GM12874 (cell line): ENCODE measurements at regions not wholly inside any gene's neighbourhood (a gene's known extent, or its start where the extent isn't known, plus 50 kb on each side); places are given as distances from the start of the nearest gene placed in this dataset.

Experiments
- TF ChIP-seq, protein P1 (sequence below): IDR thresholded peaks from 2 replicates; pipeline ENCODE4 v1.5.1; 2011; ENCODE audit warnings: low read depth, mild to moderate bottlenecking, control low read depth, low read length, moderate library complexity; ENCODE audit not compliant: insufficient read depth

DNA sequence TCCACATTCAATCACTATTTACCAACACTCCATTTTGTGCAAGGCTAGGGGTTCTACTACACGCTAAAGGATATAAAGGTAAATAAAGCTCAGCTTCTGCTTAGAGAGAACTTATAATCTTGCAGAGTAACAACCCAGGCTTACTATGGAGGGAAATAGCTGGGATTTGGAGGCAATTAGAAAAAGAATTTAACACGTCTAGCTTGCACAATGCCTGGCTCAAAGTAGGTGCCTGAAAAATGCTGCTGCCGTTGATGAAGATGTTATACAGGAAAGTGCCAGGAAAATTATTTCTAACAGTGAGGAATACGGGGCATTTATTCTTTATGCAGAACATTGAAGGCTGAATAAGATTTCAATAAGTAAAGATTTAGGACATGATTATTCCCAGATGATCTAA lies 214.2 kb downstream of the KITLG start:
- TF ChIP-seq, protein P1, sequence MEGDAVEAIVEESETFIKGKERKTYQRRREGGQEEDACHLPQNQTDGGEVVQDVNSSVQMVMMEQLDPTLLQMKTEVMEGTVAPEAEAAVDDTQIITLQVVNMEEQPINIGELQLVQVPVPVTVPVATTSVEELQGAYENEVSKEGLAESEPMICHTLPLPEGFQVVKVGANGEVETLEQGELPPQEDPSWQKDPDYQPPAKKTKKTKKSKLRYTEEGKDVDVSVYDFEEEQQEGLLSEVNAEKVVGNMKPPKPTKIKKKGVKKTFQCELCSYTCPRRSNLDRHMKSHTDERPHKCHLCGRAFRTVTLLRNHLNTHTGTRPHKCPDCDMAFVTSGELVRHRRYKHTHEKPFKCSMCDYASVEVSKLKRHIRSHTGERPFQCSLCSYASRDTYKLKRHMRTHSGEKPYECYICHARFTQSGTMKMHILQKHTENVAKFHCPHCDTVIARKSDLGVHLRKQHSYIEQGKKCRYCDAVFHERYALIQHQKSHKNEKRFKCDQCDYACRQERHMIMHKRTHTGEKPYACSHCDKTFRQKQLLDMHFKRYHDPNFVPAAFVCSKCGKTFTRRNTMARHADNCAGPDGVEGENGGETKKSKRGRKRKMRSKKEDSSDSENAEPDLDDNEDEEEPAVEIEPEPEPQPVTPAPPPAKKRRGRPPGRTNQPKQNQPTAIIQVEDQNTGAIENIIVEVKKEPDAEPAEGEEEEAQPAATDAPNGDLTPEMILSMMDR, result no peak

DNA sequence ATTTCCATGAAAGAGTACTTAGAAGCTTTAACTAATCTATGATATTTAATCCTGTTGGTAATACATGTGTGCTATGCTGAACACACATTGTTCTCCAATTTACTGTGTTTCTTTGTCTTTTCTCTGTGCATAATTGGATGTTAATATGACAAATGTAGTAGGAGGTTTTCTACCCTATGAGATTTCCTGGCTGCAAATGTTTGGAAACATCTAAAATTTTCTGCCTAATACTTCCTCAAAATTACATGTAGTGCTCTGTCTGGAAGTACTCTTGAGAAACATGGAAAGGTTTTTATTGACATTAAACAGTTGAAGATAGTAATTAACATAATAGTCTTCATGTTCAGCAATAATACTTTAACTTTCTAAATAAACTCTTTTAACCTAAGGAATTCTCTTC lies 213.0 kb downstream of the KITLG start:
- TF ChIP-seq, protein P1, result no peak

GRCh38 chr12:88371416-88372183 lies 208.7 kb downstream of the KITLG start:
- TF ChIP-seq, protein P1, result no peak

- TF ChIP-seq, protein P1, result no peak
These were observed 204.7 kb downstream of the KITLG start for GRCh38 chr12:88375306-88376305.

DNA sequence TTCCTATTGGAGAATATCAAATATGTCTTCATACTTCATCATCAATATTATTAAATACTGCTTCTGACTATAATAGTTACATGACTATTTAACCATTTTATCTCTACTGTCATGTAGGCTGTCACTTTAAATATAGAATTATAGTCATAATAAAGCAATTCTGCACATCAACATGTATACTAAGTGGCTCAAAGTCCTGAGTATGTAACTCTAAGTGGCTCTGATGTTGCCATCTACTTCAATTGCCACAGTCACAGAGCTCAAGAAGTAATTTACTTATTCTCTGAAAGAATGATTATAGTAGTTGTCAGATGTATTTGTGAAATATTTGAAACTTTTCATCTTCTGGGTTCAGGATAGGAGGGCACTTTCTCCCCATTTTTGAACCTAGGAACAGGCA lies 202.3 kb downstream of the KITLG start:
- TF ChIP-seq, protein P1, result no peak

- TF ChIP-seq, protein P1, result no peak
These were observed 198.8 kb downstream of the KITLG start for GRCh38 chr12:88381466-88381865.

- TF ChIP-seq, protein P1, result no peak
These were observed 196.9 kb downstream of the KITLG start for GRCh38 chr12:88383405-88383804.
